HCT116 (cell line): ENCODE measurements at regions not wholly inside any gene's neighbourhood (a gene's known extent, or its start where the extent isn't known, plus 50 kb on each side); places are given as distances from the start of the nearest gene placed in this dataset.
"Not testable (repeated sequence)": the region's sequence is repeated elsewhere in the genome, so short reads cannot be mapped to it uniquely, and the experiment has no call there.

ENCODE experiments used
- ATAC-seq: fragments of 200-7000 bp; cut with Tn5 transposase; 2 replicates; pipeline ENCODE4 v1.9.1; 2020; ENCODE audit warnings: mild to moderate bottlenecking, moderate library complexity
- BruUV-seq: library from RNA; stranded (reverse); fragments of 400-500 nt; replicated peaks from 2 replicates; lab custom pipeline; 2021; lab: Mats Ljungman, UMichigan
- CTCF ChIA-PET: fragments of 300-600 bp; sonication (Branson Sonifier 250); formaldehyde crosslinking; loops from one replicate; lab custom pipeline; 2021; ENCODE audit warnings: antibody characterized with exemption; lab: Charles Lee
- POLR2A ChIA-PET: fragments of 300-600, 350-600 bp; sonication (Branson Sonifier 250); formaldehyde crosslinking; loops from one replicate; lab custom pipeline; 2021; ENCODE audit warnings: antibody characterized with exemption; lab: Charles Lee
- RAD21 ChIA-PET, 2 experiments: fragments of 300-600 bp; sonication (Branson Sonifier 250); formaldehyde crosslinking; loops; one replicate each; lab custom pipeline; 2023; ENCODE audit warnings: low total read pairs in 2 of 2; ENCODE audit not compliant: uncharacterized antibody in 2 of 2, unreplicated experiment in 2 of 2, low non-redundant PET in 1 of 2; lab: Charles Lee
- DNase-seq: peaks from one replicate; pipeline ENCODE4 v3.0.0-alpha.2; 2010; ENCODE audit warnings: low read depth, low spot score
- H2AFZ ChIP-seq: fragments of 200-600 bp; shearing (Covaris generic), sonication (generic); 2 replicates; pipeline ENCODE4 v1.6.1; 2017; ENCODE audit warnings: low read depth, mixed run types, mixed read lengths, antibody characterized with exemption, low read length; ENCODE audit not compliant: poor library complexity, severe bottlenecking
- H3K27ac ChIP-seq: 2 replicates; pipeline ENCODE4 v1.5.1; 2012; ENCODE audit warnings: low read depth, low read length
- H3K27me3 ChIP-seq: fragments of 200-600 bp; sonication (generic); 2 replicates; pipeline ENCODE4 v1.6.1; 2016; ENCODE audit warnings: mixed run types, low read length, mixed read lengths; ENCODE audit not compliant: insufficient read depth
- H3K36me3 ChIP-seq, 2 experiments: fragments of 200-500 bp in 1 of 2; fragments of 200-600 bp in 1 of 2; sonication (Bioruptor generic) in 1 of 2; sonication (generic) in 1 of 2; 2 replicates each; pipeline versions ENCODE4 v1.5.1 to v1.6.1; 2014 to 2016; ENCODE audit warnings: low read length in 2 of 2, inconsistent platforms in 1 of 2, mixed read lengths in 1 of 2, mixed run types in 1 of 2; ENCODE audit not compliant: insufficient read depth in 2 of 2, control insufficient read depth in 1 of 2
- H3K4me1 ChIP-seq, 2 experiments: fragments of 200-600 bp in 1 of 2; sonication (generic) in 1 of 2; 2 replicates each; pipeline versions ENCODE4 v1.5.1 to v1.6.1; 2012 to 2017; ENCODE audit warnings: low read length in 2 of 2, inconsistent platforms in 1 of 2, mild to moderate bottlenecking in 1 of 2, mixed read lengths in 1 of 2, mixed run types in 1 of 2, moderate library complexity in 1 of 2; ENCODE audit not compliant: insufficient read depth in 2 of 2, control insufficient read depth in 1 of 2
- H3K4me2 ChIP-seq: fragments of 200-600 bp; sonication (generic); 2 replicates; pipeline ENCODE4 v1.6.1; 2017; ENCODE audit warnings: mixed run types, low read length, mixed read lengths
- H3K4me3 ChIP-seq, 2 experiments: fragments of 200-600 bp in 1 of 2; sonication (generic) in 1 of 2; replicated peaks in 1 of 2; 2 replicates each; pipeline ENCODE4 v1.5.1; 2011 to 2016; ENCODE audit warnings: low read length in 2 of 2, control low read depth in 1 of 2, low read depth in 1 of 2, mild to moderate bottlenecking in 1 of 2, mixed read lengths in 1 of 2, mixed run types in 1 of 2
- H3K79me2 ChIP-seq: fragments of 200-600 bp; sonication (generic); 2 replicates; pipeline ENCODE4 v1.6.1; 2017; ENCODE audit warnings: mild to moderate bottlenecking, mixed run types, low read length, moderate library complexity, mixed read lengths; ENCODE audit not compliant: insufficient read depth
- H3K9ac ChIP-seq: fragments of 200-600 bp; sonication (generic); 2 replicates; pipeline ENCODE4 v1.6.1; 2016; ENCODE audit warnings: low read length, mixed read lengths
- H3K9me2 ChIP-seq: fragments of 200-600 bp; sonication (generic), shearing (Covaris generic); 2 replicates; pipeline ENCODE4 v1.6.1; 2017; ENCODE audit warnings: mixed run types, mild to moderate bottlenecking, moderate library complexity; ENCODE audit not compliant: insufficient read depth
- H3K9me3 ChIP-seq, 2 experiments: fragments of 200-500 bp in 1 of 2; fragments of 200-600 bp in 1 of 2; sonication (Bioruptor generic) in 1 of 2; sonication (generic) in 1 of 2; 2 replicates each; pipeline ENCODE4 v1.6.1; 2014 to 2017; ENCODE audit warnings: low read length in 2 of 2, mixed read lengths in 2 of 2, inconsistent platforms in 1 of 2, low read depth in 1 of 2, mild to moderate bottlenecking in 1 of 2, mixed run types in 1 of 2, moderate library complexity in 1 of 2; ENCODE audit not compliant: control insufficient read depth in 1 of 2, insufficient read depth in 1 of 2
- H4K20me1 ChIP-seq: fragments of 200-600 bp; sonication (generic), shearing (Covaris generic); 2 replicates; pipeline ENCODE4 v1.6.1; 2017; ENCODE audit warnings: mixed run types, mild to moderate bottlenecking, moderate library complexity; ENCODE audit not compliant: insufficient read depth
- CBX3 ChIP-seq: IDR thresholded peaks from 2 replicates; pipeline ENCODE4 v1.6.1; 2012; ENCODE audit warnings: low read depth
- CEBPB ChIP-seq: IDR thresholded peaks from 2 replicates; pipeline ENCODE4 v1.6.1; 2012; ENCODE audit warnings: low read depth
- EGR1 ChIP-seq: IDR thresholded peaks from 2 replicates; pipeline ENCODE4 v1.6.1; 2012; ENCODE audit warnings: low read depth
- ELF1 ChIP-seq: IDR thresholded peaks from 2 replicates; pipeline ENCODE4 v1.6.1; 2012; ENCODE audit warnings: low read depth, borderline replicate concordance
- EZH2 ChIP-seq: fragments of 200-600 bp; sonication (generic); IDR thresholded peaks from 2 replicates; pipeline ENCODE4 v1.6.1; 2017; ENCODE audit warnings: antibody characterized with exemption, mixed run types
- EZH2phosphoT487 ChIP-seq: fragments of 200-600 bp; IDR thresholded peaks from 2 replicates; pipeline ENCODE4 v1.6.1; 2018; ENCODE audit warnings: antibody characterized with exemption, borderline replicate concordance
- JUND ChIP-seq: IDR thresholded peaks from 2 replicates; pipeline ENCODE4 v1.6.1; 2012
- POLR2A ChIP-seq: IDR thresholded peaks from 2 replicates; pipeline ENCODE4 v1.7.0; 2011; ENCODE audit warnings: borderline replicate concordance; ENCODE audit not compliant: insufficient read depth, insufficient read length; ENCODE audit errors: extremely low read depth
- POLR2AphosphoS5 ChIP-seq: IDR thresholded peaks from 2 replicates; pipeline ENCODE4 v1.6.1; 2011; ENCODE audit warnings: mild to moderate bottlenecking, low read depth, low read length, moderate library complexity
- SIN3A ChIP-seq: IDR thresholded peaks from 2 replicates; pipeline ENCODE4 v1.6.1; 2012; ENCODE audit warnings: low read depth
- ZFX ChIP-seq: fragments of 450-650 bp; IDR thresholded peaks from 2 replicates; pipeline ENCODE4 v1.6.1; 2017
- ZNF274 ChIP-seq: fragments of 200-500 bp; sonication (Bioruptor generic); IDR thresholded peaks from 2 replicates; pipeline ENCODE4 v1.6.1; 2014; ENCODE audit warnings: mild to moderate bottlenecking, low read depth, low read length, inconsistent platforms
- intact Hi-C: fragments of 100-400 bp; cut with micrococcal nuclease; formaldehyde crosslinking; loops from 2 replicates; pipeline ENCODE4 v1.10.0; 2022
- TF ChIP-seq, protein P1 (sequence below): IDR thresholded peaks from 2 replicates; pipeline ENCODE4 v1.6.1; 2011; ENCODE audit warnings: mild to moderate bottlenecking, low read length, moderate library complexity; ENCODE audit not compliant: insufficient replicate concordance; ENCODE audit errors: extremely low read depth
- TF ChIP-seq, protein P2 (sequence below): IDR thresholded peaks from 2 replicates; pipeline ENCODE4 v1.6.1; 2012
- TF ChIP-seq, protein P3 (sequence below): IDR thresholded peaks from 2 replicates; pipeline ENCODE4 v1.6.1; 2012

DNA sequence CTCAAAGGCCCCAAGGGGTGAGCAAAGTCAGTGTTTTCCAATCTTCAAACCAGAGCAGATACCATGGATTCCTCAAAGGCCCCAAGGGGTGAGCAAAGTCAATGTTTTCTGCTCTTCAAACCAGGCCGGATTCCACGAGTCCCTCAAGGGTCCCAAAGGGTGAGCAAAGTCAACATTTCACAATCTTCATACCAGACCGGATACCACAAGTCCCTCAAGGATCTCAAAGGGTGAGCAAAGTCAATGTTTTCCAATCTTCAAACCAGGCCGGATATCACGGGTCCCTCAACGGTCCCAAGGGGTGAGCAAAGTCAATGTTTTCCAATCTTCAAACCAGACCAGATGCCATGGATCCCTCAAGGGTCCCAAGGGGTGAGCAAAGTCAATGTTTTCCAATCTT, 265.2 kb downstream of the CRLF2 start:
- H4K20me1 ChIP-seq, RAD21 ChIA-PET, BruUV-seq, H3K9me3 ChIP-seq, ATAC-seq, intact Hi-C loops, H2AFZ ChIP-seq, H3K4me3 ChIP-seq, H3K4me1 ChIP-seq, H3K79me2 ChIP-seq, CTCF ChIA-PET, H3K27ac ChIP-seq, H3K9me2 ChIP-seq, H3K27me3 ChIP-seq, H3K36me3 ChIP-seq, H3K9ac ChIP-seq, DNase-seq, H3K4me2 ChIP-seq, POLR2A ChIA-PET: not testable (repeated sequence)

DNA sequence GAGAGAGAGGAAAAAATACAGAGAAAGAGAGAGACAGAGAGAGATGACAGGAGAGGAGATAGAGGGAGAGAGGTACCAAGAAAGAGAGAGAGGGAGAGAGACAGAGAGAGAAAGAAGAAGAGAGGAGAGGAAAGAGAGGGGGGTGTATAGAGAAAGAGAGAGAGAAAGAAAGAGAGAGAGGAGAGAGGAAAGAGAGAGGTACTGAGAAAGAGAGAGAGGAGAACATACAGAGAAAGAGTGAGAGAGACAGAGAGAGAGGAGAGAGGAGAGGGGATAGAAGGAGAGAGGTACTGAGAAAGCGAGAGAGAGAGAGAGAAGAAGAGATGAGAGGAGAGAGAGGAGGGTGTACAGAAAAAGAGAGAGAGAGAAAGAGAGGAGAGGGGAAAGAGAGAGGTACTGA, 269.4 kb downstream of the CRLF2 start:
- Histone ChIP-seq H3K4me3 (no peak overlapping the region), H3K4me1 (no peaks in the 10 kb centered on the region), H3K27me3 (0 out of 2 replicates have a peak, but pooled peaks cover 17% of the 10 kb centered on the region), H3K9me3 (no peaks in the 10 kb centered on the region), H3K79me2 (no peaks in the 10 kb centered on the region), H4K20me1 (no peaks in the 10 kb centered on the region)
- DNase-seq (no peak), ATAC-seq (no peak)
- RAD21 ChIA-PET, result no interaction called here
- TF ChIP-seq SIN3A, result no peak
- TF ChIP-seq, all 23 proteins: peak for 0
- Histone ChIP-seq H3K9ac (no peak overlapping the region), H2AFZ (no peak overlapping the region), H3K27ac (no peak overlapping the region), H3K9me2 (no peaks in the 10 kb centered on the region), H3K4me2 (no peak overlapping the region), H3K36me3 (no peaks in the 10 kb centered on the region)
- ChIA-PET POLR2A (no interaction called here), CTCF (no interaction called here)
- intact Hi-C loops, result no loop called here
- BruUV-seq, result no TSS peak

DNA sequence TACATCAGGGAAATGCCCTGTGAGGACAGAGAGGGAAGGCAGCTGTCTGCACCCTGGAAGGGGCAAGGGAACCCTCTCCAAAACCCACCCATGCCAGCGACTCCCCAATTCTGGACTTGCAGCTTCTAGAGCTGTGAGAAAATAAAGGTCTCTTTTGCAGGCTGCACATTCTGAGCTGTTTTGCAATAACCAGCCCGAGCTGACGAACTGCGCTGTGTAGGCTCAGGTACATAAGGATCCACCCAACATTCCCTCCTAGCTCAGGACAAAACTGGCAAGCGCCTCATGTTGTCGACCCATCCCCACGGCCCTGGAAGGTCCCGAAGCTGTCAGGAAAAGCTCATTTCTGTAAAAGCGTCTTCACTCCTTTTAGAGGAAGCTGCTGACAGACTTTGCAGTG, 271.8 kb downstream of the CRLF2 start:
- ChIA-PET RAD21 (no interaction called here), POLR2A (no interaction called here), CTCF (no interaction called here)
- no peaks in the 10 kb centered on the region for H3K4me1 ChIP-seq
- H3K27ac ChIP-seq, result no peak overlapping the region
- no peak overlapping the region for H3K4me3 ChIP-seq
- no peaks in the 10 kb centered on the region for H4K20me1 ChIP-seq
- 0 out of 2 replicates have a peak, but pooled peaks cover 17% of the 10 kb centered on the region for H3K27me3 ChIP-seq
- H2AFZ ChIP-seq, result no peak overlapping the region
- H3K9me2 ChIP-seq, result no peaks in the 10 kb centered on the region
- no TSS peak for BruUV-seq
- no peaks in the 10 kb centered on the region for H3K79me2 ChIP-seq
- ATAC-seq (no peak), DNase-seq (no peak)
- no peak overlapping the region for H3K4me2 ChIP-seq
- intact Hi-C loops, result no loop called here
- no peaks in the 10 kb centered on the region for H3K36me3 ChIP-seq
- no peak overlapping the region for H3K9ac ChIP-seq
- no peaks in the 10 kb centered on the region for H3K9me3 ChIP-seq
- TF ChIP-seq EZH2 (no peak), ZFX (no peak), CBX3 (no peak), CEBPB (no peak), POLR2A (no peak), ELF1 (no peak), SIN3A (no peak), ZNF274 (no peak), JUND (no peak), EZH2phosphoT487 (no peak), POLR2AphosphoS5 (no peak), EGR1 (no peak)
- TF ChIP-seq, protein P1, sequence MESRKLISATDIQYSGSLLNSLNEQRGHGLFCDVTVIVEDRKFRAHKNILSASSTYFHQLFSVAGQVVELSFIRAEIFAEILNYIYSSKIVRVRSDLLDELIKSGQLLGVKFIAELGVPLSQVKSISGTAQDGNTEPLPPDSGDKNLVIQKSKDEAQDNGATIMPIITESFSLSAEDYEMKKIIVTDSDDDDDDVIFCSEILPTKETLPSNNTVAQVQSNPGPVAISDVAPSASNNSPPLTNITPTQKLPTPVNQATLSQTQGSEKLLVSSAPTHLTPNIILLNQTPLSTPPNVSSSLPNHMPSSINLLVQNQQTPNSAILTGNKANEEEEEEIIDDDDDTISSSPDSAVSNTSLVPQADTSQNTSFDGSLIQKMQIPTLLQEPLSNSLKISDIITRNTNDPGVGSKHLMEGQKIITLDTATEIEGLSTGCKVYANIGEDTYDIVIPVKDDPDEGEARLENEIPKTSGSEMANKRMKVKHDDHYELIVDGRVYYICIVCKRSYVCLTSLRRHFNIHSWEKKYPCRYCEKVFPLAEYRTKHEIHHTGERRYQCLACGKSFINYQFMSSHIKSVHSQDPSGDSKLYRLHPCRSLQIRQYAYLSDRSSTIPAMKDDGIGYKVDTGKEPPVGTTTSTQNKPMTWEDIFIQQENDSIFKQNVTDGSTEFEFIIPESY, result no peak
- TF ChIP-seq, protein P2, sequence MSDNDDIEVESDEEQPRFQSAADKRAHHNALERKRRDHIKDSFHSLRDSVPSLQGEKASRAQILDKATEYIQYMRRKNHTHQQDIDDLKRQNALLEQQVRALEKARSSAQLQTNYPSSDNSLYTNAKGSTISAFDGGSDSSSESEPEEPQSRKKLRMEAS, result no peak
- TF ChIP-seq, protein P3, sequence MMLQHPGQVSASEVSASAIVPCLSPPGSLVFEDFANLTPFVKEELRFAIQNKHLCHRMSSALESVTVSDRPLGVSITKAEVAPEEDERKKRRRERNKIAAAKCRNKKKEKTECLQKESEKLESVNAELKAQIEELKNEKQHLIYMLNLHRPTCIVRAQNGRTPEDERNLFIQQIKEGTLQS, result no peak
